Ovary (tissue), 3 donors: ENCODE measurements at regions not wholly inside any gene's neighbourhood (a gene's known extent, or its start where the extent isn't known, plus 50 kb on each side); places are given as distances from the start of the nearest gene placed in this dataset.

Experiments
- EP300 ChIP-seq: sonication (generic); formaldehyde crosslinking; IDR thresholded peaks from one replicate; pipeline ENCODE4 v1.6.1; 2017; ENCODE audit warnings: antibody characterized with exemption
- POLR2A ChIP-seq: fragments of 450-650 bp; IDR thresholded peaks from one replicate; pipeline ENCODE4 v1.6.1; 2017; ENCODE audit warnings: antibody characterized with exemption, mild to moderate bottlenecking, moderate library complexity
- TF ChIP-seq, protein P1 (sequence below), 3 donors: fragments of 450-650 bp in 2 of 3; fragments of 200-600 bp in 1 of 3; IDR thresholded peaks; one replicate each; pipeline versions ENCODE4 v1.5.1 to v1.8.0; 2016 to 2022; ENCODE audit warnings: antibody characterized with exemption in 3 of 3, mild to moderate bottlenecking in 1 of 3
- donor health status: DM: no; HTN: no; CAD: no.

DNA sequence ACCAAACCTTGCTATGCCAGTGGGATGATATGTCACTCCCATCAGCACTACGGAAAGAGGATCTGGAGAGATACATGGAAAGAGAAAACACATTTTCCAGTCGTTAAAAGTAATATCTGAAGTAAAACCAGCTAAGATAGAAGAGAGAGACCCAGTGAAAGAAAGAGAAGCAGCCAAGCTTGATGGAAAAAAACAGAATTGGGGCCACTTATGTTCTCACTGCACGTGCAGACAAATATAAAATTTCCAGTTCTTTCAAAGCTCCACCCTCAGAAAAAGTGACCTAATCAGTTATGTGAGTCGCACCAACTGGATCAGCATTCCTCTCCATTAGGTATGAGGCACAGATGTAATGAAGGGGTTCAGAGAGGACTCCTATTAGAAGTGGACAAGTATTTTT is 266.1 kb downstream of the MTERF1 start:
- no peak for TF ChIP-seq EP300
- TF ChIP-seq, protein P1, sequence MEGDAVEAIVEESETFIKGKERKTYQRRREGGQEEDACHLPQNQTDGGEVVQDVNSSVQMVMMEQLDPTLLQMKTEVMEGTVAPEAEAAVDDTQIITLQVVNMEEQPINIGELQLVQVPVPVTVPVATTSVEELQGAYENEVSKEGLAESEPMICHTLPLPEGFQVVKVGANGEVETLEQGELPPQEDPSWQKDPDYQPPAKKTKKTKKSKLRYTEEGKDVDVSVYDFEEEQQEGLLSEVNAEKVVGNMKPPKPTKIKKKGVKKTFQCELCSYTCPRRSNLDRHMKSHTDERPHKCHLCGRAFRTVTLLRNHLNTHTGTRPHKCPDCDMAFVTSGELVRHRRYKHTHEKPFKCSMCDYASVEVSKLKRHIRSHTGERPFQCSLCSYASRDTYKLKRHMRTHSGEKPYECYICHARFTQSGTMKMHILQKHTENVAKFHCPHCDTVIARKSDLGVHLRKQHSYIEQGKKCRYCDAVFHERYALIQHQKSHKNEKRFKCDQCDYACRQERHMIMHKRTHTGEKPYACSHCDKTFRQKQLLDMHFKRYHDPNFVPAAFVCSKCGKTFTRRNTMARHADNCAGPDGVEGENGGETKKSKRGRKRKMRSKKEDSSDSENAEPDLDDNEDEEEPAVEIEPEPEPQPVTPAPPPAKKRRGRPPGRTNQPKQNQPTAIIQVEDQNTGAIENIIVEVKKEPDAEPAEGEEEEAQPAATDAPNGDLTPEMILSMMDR (IDR thresholded peaks at IDR 0.05), result no peak
- no peak for TF ChIP-seq POLR2A
